ENCODE measurements at regions not wholly inside any gene's neighbourhood (a gene's known extent, or its start where the extent isn't known, plus 50 kb on each side); places are given as distances from the start of the nearest gene placed in this dataset.

DNA sequence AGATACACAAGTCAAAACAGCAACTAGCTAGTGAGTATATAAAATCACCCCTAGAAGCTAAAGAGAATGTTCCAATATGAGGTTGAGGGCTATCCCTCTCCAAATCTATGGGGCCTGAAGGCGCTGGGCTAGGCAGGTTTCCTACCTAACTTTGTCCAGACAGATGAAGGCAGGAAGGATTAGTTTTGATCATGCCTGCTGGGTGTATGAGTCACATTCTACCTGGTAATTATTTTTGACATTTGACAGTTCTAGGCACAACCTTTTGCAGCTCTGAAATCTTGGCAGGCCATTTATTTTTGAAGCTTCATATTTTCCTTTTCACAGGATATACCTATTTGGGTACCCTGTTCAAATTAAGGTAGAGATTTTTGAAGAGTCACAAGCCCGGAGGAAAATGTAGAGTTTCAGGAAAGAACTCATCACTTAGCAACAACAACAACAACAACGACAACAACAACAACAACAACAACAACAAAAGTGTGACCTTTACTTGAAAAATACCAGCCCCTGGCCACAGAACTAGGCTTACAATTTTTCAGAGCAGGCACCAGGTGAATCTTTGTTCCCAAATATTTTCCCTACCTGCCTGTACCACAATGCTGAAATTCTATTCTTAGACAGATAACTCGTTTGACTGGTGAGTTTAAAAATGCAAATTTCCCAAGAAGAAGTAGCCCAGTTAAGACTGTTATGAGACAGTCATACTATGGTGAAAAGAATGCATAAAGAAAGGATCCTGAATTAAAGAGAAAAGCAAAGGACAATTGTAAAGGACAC is 175.5 kb upstream of the TUT7 start:
- DNase-seq (ENCODE audit: low spot score), result no peak
- TF ChIP-seq, protein P1, sequence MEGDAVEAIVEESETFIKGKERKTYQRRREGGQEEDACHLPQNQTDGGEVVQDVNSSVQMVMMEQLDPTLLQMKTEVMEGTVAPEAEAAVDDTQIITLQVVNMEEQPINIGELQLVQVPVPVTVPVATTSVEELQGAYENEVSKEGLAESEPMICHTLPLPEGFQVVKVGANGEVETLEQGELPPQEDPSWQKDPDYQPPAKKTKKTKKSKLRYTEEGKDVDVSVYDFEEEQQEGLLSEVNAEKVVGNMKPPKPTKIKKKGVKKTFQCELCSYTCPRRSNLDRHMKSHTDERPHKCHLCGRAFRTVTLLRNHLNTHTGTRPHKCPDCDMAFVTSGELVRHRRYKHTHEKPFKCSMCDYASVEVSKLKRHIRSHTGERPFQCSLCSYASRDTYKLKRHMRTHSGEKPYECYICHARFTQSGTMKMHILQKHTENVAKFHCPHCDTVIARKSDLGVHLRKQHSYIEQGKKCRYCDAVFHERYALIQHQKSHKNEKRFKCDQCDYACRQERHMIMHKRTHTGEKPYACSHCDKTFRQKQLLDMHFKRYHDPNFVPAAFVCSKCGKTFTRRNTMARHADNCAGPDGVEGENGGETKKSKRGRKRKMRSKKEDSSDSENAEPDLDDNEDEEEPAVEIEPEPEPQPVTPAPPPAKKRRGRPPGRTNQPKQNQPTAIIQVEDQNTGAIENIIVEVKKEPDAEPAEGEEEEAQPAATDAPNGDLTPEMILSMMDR (IDR thresholded peaks at IDR 0.05; ENCODE audit: extremely low read depth, missing control alignments), result no peak

GRCh38 chr9:86526021-86526420 is 171.8 kb upstream of the TUT7 start:
- DNase-seq (ENCODE audit: low spot score), result no peak
- TF ChIP-seq, protein P1 (IDR thresholded peaks at IDR 0.05; ENCODE audit: extremely low read depth, missing control alignments), result no peak

- TF ChIP-seq, protein P1 (IDR thresholded peaks at IDR 0.05; ENCODE audit: extremely low read depth, missing control alignments), result no peak
These were observed 171.0 kb upstream of the TUT7 start for GRCh38 chr9:86525182-86525581.

GRCh38 chr9:86521977-86522376 is 167.8 kb upstream of the TUT7 start:
- DNase-seq (ENCODE audit: low spot score), result no peak
- TF ChIP-seq, protein P1 (IDR thresholded peaks at IDR 0.05; ENCODE audit: extremely low read depth, missing control alignments), result no peak

More at GRCh38 chr9:86525182-86525581, 171.0 kb upstream of the TUT7 start:
- DNase-seq (ENCODE audit: low spot score), result no peak

GRCh38 chr9:86521322-86521721 is 167.1 kb upstream of the TUT7 start:
- TF ChIP-seq, protein P1 (IDR thresholded peaks at IDR 0.05; ENCODE audit: extremely low read depth, missing control alignments), result no peak
- DNase-seq (ENCODE audit: low spot score), result no peak

- no peak for DNase-seq (ENCODE audit: low spot score)
- TF ChIP-seq, protein P1 (IDR thresholded peaks at IDR 0.05; ENCODE audit: extremely low read depth, missing control alignments), result no peak
These were observed 164.9 kb upstream of the TUT7 start for GRCh38 chr9:86519066-86519615.

DNA sequence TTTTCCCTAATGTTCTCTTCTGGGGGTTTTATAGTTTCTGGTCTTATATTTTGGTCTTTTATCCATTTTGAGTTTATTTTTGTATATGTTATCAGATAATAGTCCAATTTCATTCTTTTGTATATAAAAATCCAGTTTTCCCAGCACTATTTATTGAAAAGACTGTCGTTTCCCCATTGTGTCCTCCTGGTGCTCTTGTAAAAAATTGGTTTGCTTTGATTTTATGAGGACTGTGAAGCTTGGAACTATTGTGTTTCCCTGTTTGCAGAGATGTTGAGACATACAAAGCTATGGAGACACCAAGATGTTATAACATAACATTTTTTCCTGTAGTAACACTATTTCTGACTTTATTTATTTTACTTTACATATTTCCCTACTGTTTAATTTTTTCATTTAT is 163.3 kb upstream of the TUT7 start:
- no peak for DNase-seq (ENCODE audit: low spot score)
- TF ChIP-seq, protein P1 (IDR thresholded peaks at IDR 0.05; ENCODE audit: extremely low read depth, missing control alignments), result no peak

All from GM20000 (cell line).